ENCODE measurements at regions not wholly inside any gene's neighbourhood (a gene's known extent, or its start where the extent isn't known, plus 50 kb on each side); places are given as distances from the start of the nearest gene placed in this dataset.

GRCh38 chr4:115370012-115370411 lies 256.6 kb upstream of the NDST4 start:
- no peak for TF ChIP-seq CTCF (IDR thresholded peaks at IDR 0.05)
- TF ChIP-seq EP300 (IDR thresholded peaks at IDR 0.05): no peak
- no peak for TF ChIP-seq POLR2A (IDR thresholded peaks at IDR 0.05)
- no peak for TF ChIP-seq POLR2AphosphoS5 (IDR thresholded peaks at IDR 0.05)

Measured in sigmoid colon (tissue), 4 donors.